ENCODE measurements at regions not wholly inside any gene's neighbourhood (a gene's known extent, or its start where the extent isn't known, plus 50 kb on each side); places are given as distances from the start of the nearest gene placed in this dataset.
A peak's percentile ranks its signal among the peaks of the same experiment; 100 is the strongest.
"Not testable (repeated sequence)": the region's sequence is repeated elsewhere in the genome, so short reads cannot be mapped to it uniquely, and the experiment has no call there.

DNA sequence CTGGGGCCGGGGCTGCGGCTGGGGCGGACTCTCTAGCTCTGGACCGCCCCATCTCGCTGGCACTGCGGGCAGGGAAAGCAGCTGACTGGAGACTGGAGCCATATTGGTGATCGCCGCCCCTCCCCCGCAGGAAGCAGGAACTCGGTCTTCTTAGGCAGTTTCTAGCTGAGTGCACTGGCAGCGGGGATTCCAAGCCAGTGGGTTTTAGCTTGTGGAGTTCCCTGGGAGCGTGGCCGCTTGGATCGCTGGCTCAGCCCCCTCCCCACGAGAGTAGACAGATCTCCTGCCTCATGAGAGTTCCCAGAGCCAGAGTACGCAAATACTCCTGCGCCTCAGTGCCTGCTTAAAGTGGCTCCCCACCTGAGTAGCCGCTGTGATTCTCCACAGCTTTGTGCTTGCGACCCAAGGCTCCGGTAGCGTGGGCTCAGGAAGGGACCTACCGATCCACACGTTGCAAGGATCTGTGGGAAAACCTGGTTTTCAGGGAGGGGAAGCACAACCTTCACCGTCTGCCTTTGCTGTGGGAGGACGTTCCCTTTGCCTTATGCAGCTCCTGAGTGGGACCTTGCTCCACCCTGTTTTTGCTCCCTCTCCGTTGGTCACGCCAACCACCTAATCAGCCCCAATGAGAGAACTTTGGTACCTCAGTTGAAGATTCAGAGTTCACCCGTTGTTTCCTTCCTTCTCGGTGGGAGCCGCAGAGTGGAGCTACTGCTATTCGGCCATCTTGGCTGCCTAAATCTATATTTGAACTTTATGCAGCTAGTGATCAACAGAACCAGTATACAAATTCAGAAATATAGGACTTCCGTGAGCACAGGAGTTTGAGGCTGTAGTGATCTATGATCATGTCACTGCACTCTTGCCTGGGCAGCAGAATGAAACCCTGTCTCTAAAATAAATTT, 803.9 kb upstream of the PCDH10 start:
- H3K36me3 ChIP-seq (ENCODE audit: low read depth) = no peaks in the 10 kb centered on the region
- POLR2A ChIA-PET (ENCODE audit: unreplicated experiment) = interaction anchor here (0.6 to 0.7 kb wide), 3 partner anchors 39 to 1512 kb away, joined by 4 to 15 read pairs (median 5); no protein-coding TSS in a partner anchor
- peak overlapping the region; percentile 86 for H3K27ac ChIP-seq
- no peaks in the 10 kb centered on the region for H3F3A ChIP-seq (ENCODE audit: insufficient read depth, low read depth)
- peak overlapping the region; percentile 80 for H3K4me3 ChIP-seq
- no peaks in the 10 kb centered on the region for H3K27me3 ChIP-seq (ENCODE audit: insufficient read depth, low read depth)
- H3K4me2 ChIP-seq = peak overlapping the region; percentile 77
- no peaks in the 10 kb centered on the region for H3K9me3 ChIP-seq (ENCODE audit: insufficient read depth, low read depth)
- TSS peak; percentile 93 for BruUV-seq (replicated peaks)
- peak; percentile 39 to 81 for DNase-seq
- peaks cover 6% of the 10 kb centered on the region; the same call in 1 of the 2 replicates for H3K79me2 ChIP-seq (ENCODE audit: low read depth)
- intact Hi-C loops (cut with micrococcal nuclease; ENCODE audit: unreplicated experiment) = no loop called here
- H2AFZ ChIP-seq = peak overlapping the region; percentile 93
- no peaks in the 10 kb centered on the region for H4K20me1 ChIP-seq (ENCODE audit: insufficient read depth)
- H3K9me2 ChIP-seq (ENCODE audit: insufficient read depth) = no peaks in the 10 kb centered on the region
- CTCF ChIA-PET = interaction anchor here (0.6 kb wide), 1 partner anchor 1782 kb away, joined by 3 read pairs; no protein-coding TSS in a partner anchor
- H3K4me1 ChIP-seq (replicated peaks; ENCODE audit: insufficient read depth) = peaks cover 5% of the 10 kb centered on the region; the same call in 1 of the 2 replicates
- no peak for TF ChIP-seq EZH2 (IDR thresholded peaks at IDR 0.05; ENCODE audit: low read depth)
- TF ChIP-seq, protein P1, sequence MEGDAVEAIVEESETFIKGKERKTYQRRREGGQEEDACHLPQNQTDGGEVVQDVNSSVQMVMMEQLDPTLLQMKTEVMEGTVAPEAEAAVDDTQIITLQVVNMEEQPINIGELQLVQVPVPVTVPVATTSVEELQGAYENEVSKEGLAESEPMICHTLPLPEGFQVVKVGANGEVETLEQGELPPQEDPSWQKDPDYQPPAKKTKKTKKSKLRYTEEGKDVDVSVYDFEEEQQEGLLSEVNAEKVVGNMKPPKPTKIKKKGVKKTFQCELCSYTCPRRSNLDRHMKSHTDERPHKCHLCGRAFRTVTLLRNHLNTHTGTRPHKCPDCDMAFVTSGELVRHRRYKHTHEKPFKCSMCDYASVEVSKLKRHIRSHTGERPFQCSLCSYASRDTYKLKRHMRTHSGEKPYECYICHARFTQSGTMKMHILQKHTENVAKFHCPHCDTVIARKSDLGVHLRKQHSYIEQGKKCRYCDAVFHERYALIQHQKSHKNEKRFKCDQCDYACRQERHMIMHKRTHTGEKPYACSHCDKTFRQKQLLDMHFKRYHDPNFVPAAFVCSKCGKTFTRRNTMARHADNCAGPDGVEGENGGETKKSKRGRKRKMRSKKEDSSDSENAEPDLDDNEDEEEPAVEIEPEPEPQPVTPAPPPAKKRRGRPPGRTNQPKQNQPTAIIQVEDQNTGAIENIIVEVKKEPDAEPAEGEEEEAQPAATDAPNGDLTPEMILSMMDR (conservative IDR thresholded peaks at IDR 0.05) = no peak

GRCh38 chr4:132346016-132346415, 803.1 kb upstream of the PCDH10 start:
- no peaks in the 10 kb centered on the region for H3K9me3 ChIP-seq (ENCODE audit: insufficient read depth, low read depth)
- H3K9me2 ChIP-seq (ENCODE audit: insufficient read depth) = no peaks in the 10 kb centered on the region
- no peaks in the 10 kb centered on the region for H3K36me3 ChIP-seq (ENCODE audit: low read depth)
- no peaks in the 10 kb centered on the region for H3K27me3 ChIP-seq (ENCODE audit: insufficient read depth, low read depth)
- intact Hi-C loops (cut with micrococcal nuclease; ENCODE audit: unreplicated experiment) = no loop called here
- H4K20me1 ChIP-seq (ENCODE audit: insufficient read depth) = no peaks in the 10 kb centered on the region
- H3K4me2 ChIP-seq = peak overlapping the region; percentile 77
- H2AFZ ChIP-seq = peak overlapping the region; percentile 93; the same call in 1 of the 2 replicates
- H3F3A ChIP-seq (ENCODE audit: insufficient read depth, low read depth) = no peaks in the 10 kb centered on the region
- ChIA-PET CTCF (no interaction called here), POLR2A (ENCODE audit: unreplicated experiment) (no interaction called here)
- no peak for DNase-seq
- 0 out of 2 replicates have a peak overlapping the region, but pooled peaks have one; percentile 86 for H3K27ac ChIP-seq
- peaks cover 5% of the 10 kb centered on the region; the same call in 1 of the 2 replicates for H3K4me1 ChIP-seq (replicated peaks; ENCODE audit: insufficient read depth)
- H3K4me3 ChIP-seq = peak overlapping the region; percentile 80
- TF ChIP-seq EZH2 (IDR thresholded peaks at IDR 0.05; ENCODE audit: low read depth) = no peak
- TF ChIP-seq, protein P1 (conservative IDR thresholded peaks at IDR 0.05) = no peak
- no TSS peak for BruUV-seq (replicated peaks)
- H3K79me2 ChIP-seq (ENCODE audit: low read depth) = peaks cover 6% of the 10 kb centered on the region; the same call in 1 of the 2 replicates

DNA sequence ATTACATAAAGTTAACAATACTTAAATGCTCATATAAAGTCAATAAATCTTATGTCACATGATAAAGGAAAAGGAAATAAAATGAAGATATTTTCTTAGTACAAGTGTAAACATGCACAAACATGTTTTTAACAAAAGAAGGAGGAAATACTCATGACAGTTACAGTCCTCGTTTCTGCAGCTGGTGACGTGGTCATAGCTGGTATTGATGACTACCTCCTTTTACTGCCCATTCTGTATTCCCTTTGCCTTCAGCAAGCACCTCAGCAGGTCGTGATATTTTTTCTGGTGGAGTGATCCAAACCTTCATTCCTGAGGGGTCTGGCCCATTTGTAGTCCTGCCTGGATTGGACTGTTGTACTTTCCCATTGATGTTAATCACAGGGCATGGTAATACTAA, 797.5 kb upstream of the PCDH10 start:
- H3K4me3 ChIP-seq; H3K4me1 ChIP-seq (replicated peaks; ENCODE audit: insufficient read depth); H3F3A ChIP-seq (ENCODE audit: insufficient read depth, low read depth); H4K20me1 ChIP-seq (ENCODE audit: insufficient read depth); H3K4me2 ChIP-seq; DNase-seq; H3K9me3 ChIP-seq (ENCODE audit: insufficient read depth, low read depth); H3K79me2 ChIP-seq (ENCODE audit: low read depth); H3K9me2 ChIP-seq (ENCODE audit: insufficient read depth); intact Hi-C loops (cut with micrococcal nuclease; ENCODE audit: unreplicated experiment); BruUV-seq (replicated peaks); CTCF ChIA-PET; H3K27ac ChIP-seq; POLR2A ChIA-PET (ENCODE audit: unreplicated experiment); H3K27me3 ChIP-seq (ENCODE audit: insufficient read depth, low read depth); H3K36me3 ChIP-seq (ENCODE audit: low read depth); H2AFZ ChIP-seq: not testable (repeated sequence)

All from PC-9 (cell line).